Mesendoderm (in vitro differentiated cells): ENCODE measurements at regions not wholly inside any gene's neighbourhood (a gene's known extent, or its start where the extent isn't known, plus 50 kb on each side); places are given as distances from the start of the nearest gene placed in this dataset.

Source experiments
- DNase-seq: peaks from one replicate; pipeline ENCODE4 v3.0.0; 2013
- H2AK5ac ChIP-seq: 2 replicates; pipeline ENCODE4 v1.6.1; 2013; ENCODE audit warnings: low read length, inconsistent platforms
- H2BK120ac ChIP-seq: 2 replicates; pipeline ENCODE4 v1.6.1; 2013; ENCODE audit warnings: low read depth, mild to moderate bottlenecking, low read length, moderate library complexity, mixed read lengths
- H2BK15ac ChIP-seq: replicated peaks from 2 replicates; pipeline ENCODE4 v1.6.1; 2013; ENCODE audit warnings: low read depth, mild to moderate bottlenecking, moderate library complexity
- H2BK5ac ChIP-seq: 2 replicates; pipeline ENCODE4 v1.6.1; 2013; ENCODE audit warnings: low read length, inconsistent platforms
- H3K18ac ChIP-seq: 2 replicates; pipeline ENCODE4 v1.6.1; 2013; ENCODE audit warnings: mild to moderate bottlenecking, low read length, mixed read lengths
- H3K23ac ChIP-seq: one replicate; pipeline ENCODE4 v1.6.1; 2013; ENCODE audit warnings: low read length
- H3K27ac ChIP-seq: 2 replicates; pipeline ENCODE4 v1.5.1; 2013; ENCODE audit warnings: low read depth, mild to moderate bottlenecking, inconsistent platforms, low read length, moderate library complexity
- H3K27me3 ChIP-seq: 2 replicates; pipeline ENCODE4 v1.6.1; 2013; ENCODE audit warnings: low read length, control low read depth, mild to moderate bottlenecking, inconsistent platforms; ENCODE audit not compliant: insufficient read depth, poor library complexity
- H3K36me3 ChIP-seq: 2 replicates; pipeline ENCODE4 v1.6.1; 2013; ENCODE audit warnings: low read length, inconsistent platforms; ENCODE audit not compliant: control insufficient read depth, insufficient read depth
- H3K4ac ChIP-seq: one replicate; pipeline ENCODE4 v1.6.1; 2013; ENCODE audit warnings: low read depth, mild to moderate bottlenecking, low read length, moderate library complexity
- H3K4me1 ChIP-seq: 2 replicates; pipeline ENCODE4 v1.6.1; 2013; ENCODE audit warnings: low read depth, low read length, inconsistent platforms; ENCODE audit not compliant: control insufficient read depth
- H3K4me2 ChIP-seq: 2 replicates; pipeline ENCODE4 v1.6.1; 2013; ENCODE audit warnings: low read length
- H3K4me3 ChIP-seq: 2 replicates; pipeline ENCODE4 v1.5.1; 2013; ENCODE audit warnings: mild to moderate bottlenecking, low read length
- H3K56ac ChIP-seq: one replicate; pipeline ENCODE4 v1.6.1; 2013; ENCODE audit warnings: low read length
- H3K79me1 ChIP-seq: 2 replicates; pipeline ENCODE4 v1.6.1; 2013; ENCODE audit warnings: low read length, inconsistent platforms
- H3K79me2 ChIP-seq: 2 replicates; pipeline ENCODE4 v1.6.1; 2013; ENCODE audit warnings: mild to moderate bottlenecking, low read length; ENCODE audit not compliant: control insufficient read depth, insufficient read depth
- H3K9ac ChIP-seq: 2 replicates; pipeline ENCODE4 v1.6.1; 2013; ENCODE audit warnings: low read length, inconsistent platforms
- H4K5ac ChIP-seq: one replicate; pipeline ENCODE4 v1.6.1; 2013; ENCODE audit warnings: low read length
- H4K8ac ChIP-seq: one replicate; pipeline ENCODE4 v1.6.1; 2013; ENCODE audit warnings: low read depth, mild to moderate bottlenecking, control low read depth, low read length, moderate library complexity
- WGBS: extraction: QIAGEN DNeasy Blood & Tissue Kit; methylation state at CpG from one replicate; pipeline ENCODE4 v1.1.7; 2013; ENCODE audit warnings: low lambda C conversion rate, missing lambda C conversion rate; ENCODE audit not compliant: insufficient coverage; ENCODE audit errors: extremely low coverage; 5-methylcytosine and 5-hydroxymethylcytosine counted together

DNA sequence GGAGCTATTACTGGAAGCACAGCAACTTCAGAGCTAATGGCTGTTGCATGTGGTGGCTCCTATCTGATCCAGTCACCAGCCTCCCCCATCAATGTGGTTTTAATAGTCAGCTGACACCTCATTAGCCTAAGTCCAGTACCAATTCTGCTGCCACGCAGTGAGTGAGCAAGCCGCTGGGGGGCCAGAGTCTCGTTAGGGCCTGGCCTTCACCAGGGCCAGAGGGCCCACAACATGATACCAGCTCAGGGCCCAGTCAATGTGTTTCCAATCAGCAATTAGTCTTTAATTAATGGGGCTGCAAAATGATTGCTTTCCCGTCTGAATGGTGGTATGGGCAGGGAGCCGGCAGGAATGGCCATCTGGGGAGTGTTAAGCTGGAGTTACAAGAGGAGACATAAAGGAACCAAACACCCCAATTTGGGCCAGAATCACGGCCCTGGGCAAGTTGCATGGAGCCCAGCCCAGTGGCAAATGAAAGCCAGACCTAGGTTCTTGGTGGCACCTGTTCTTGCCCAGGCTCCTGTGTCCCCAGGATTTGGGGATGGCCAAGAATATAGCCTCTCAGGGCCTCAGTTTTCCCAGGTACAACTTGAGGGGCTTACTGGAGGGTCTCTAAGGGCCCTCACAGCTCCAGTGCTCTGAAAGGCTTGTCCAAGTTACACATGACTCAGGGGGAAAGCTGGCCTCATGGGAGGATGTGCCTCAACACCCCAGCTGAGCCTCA lies 119.2 kb downstream of the EFNB1 start:
- H4K5ac ChIP-seq: no peak overlapping the region
- no peak for DNase-seq
- H2AK5ac ChIP-seq: no peak overlapping the region
- H2BK120ac ChIP-seq: no peak overlapping the region
- H2BK15ac ChIP-seq: no peak overlapping the region
- H3K4me3 ChIP-seq: no peak overlapping the region
- no peaks in the 10 kb centered on the region for H3K79me2 ChIP-seq
- H3K56ac ChIP-seq: no peak overlapping the region
- H3K9ac ChIP-seq: no peak overlapping the region
- no peaks in the 10 kb centered on the region for H3K27me3 ChIP-seq
- no peak overlapping the region for H3K4me2 ChIP-seq
- H3K18ac ChIP-seq: no peak overlapping the region
- H3K36me3 ChIP-seq: no peaks in the 10 kb centered on the region
- no peak overlapping the region for H3K4ac ChIP-seq
- no peak overlapping the region for H3K27ac ChIP-seq
- no peak overlapping the region for H4K8ac ChIP-seq
- no peaks in the 10 kb centered on the region for H3K79me1 ChIP-seq
- H3K23ac ChIP-seq: no peak overlapping the region
- WGBS: no CpG with 5 or more reads among the region's 6 CpGs
- no peak overlapping the region for H2BK5ac ChIP-seq
- no peaks in the 10 kb centered on the region for H3K4me1 ChIP-seq

DNA sequence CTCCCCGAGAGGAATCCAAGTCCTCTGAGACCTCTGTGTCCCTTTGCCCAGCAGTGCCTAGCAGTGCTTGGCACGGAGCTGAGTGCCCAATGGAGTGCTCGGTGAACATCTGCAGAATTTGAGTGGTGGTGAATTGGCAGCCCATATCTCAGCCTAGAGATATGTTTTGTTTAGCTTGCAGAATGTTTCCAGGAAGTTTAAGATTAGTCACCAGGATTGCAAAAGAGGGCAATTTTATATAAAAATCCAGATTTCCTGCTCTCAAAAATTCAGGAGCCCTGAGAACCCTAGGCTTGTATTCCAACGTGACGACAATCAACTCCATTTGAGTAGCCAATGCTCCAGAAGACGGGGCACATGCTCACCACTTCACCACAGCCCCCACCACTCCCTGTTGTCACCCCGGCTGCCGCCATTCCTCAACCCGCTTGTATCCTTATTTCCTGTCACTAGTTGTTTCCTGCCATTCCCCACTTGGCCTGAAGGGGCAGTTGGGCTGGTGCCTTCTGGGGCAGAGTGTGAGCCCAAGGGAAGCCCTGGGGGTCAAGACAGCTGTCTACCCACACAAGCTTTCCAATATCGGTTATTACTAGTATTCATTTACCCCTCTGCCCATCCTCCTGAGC lies 116.9 kb downstream of the EFNB1 start:
- WGBS: no CpG with 5 or more reads among the region's 10 CpGs
- no peak overlapping the region for H4K8ac ChIP-seq
- no peak overlapping the region for H3K23ac ChIP-seq
- H2BK5ac ChIP-seq: no peak overlapping the region
- no peak overlapping the region for H3K27ac ChIP-seq
- DNase-seq: peak; percentile 57
- no peak overlapping the region for H2BK15ac ChIP-seq
- no peak overlapping the region for H3K56ac ChIP-seq
- no peaks in the 10 kb centered on the region for H3K27me3 ChIP-seq
- H3K4me2 ChIP-seq: no peak overlapping the region
- H3K79me2 ChIP-seq: no peaks in the 10 kb centered on the region
- no peak overlapping the region for H4K5ac ChIP-seq
- no peak overlapping the region for H3K9ac ChIP-seq
- no peak overlapping the region for H3K4ac ChIP-seq
- H2AK5ac ChIP-seq: no peak overlapping the region
- no peak overlapping the region for H2BK120ac ChIP-seq
- no peak overlapping the region for H3K18ac ChIP-seq
- H3K4me3 ChIP-seq: no peak overlapping the region
- no peaks in the 10 kb centered on the region for H3K36me3 ChIP-seq
- H3K4me1 ChIP-seq: no peaks in the 10 kb centered on the region
- no peaks in the 10 kb centered on the region for H3K79me1 ChIP-seq

DNA sequence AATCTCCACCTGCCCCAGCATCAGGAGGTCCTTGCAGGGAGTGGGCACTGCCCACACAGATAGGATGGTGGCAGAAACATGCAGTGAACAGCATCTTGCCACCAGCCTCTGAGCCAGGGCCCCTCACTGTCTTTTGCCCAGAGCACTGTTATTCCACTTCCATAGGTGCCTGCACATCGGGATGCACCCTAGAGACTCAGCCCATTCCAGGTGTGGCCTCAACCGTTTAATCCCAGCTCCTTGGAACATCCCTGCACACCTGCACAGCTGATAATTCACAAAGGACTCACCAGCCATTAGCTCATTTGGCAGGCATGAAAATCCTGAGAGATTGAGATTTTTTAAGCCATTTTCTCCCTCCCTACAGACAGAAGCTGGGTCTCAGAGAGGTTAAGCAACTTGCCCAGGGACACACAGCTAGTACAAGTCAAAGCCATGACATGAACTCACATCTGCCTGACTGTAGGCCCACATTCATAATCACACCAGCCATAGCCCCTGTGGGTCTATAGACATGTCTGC lies 116.3 kb downstream of the EFNB1 start:
- no CpG with 5 or more reads among the region's 2 CpGs for WGBS
- no peaks in the 10 kb centered on the region for H3K4me1 ChIP-seq
- DNase-seq: no peak

GRCh38 chrX:68944211-68944610 lies 115.4 kb downstream of the EFNB1 start:
- Histone ChIP-seq H3K79me2 (no peaks in the 10 kb centered on the region), H3K36me3 (no peaks in the 10 kb centered on the region), H4K5ac (no peak overlapping the region), H3K4me2 (no peak overlapping the region), H3K27me3 (no peaks in the 10 kb centered on the region), H2BK5ac (no peak overlapping the region), H2BK120ac (no peak overlapping the region), H2BK15ac (no peak overlapping the region), H2AK5ac (no peak overlapping the region), H3K79me1 (no peaks in the 10 kb centered on the region), H3K18ac (no peak overlapping the region), H4K8ac (no peak overlapping the region), H3K9ac (no peak overlapping the region), H3K27ac (no peak overlapping the region), H3K4me3 (no peak overlapping the region), H3K4me1 (no peaks in the 10 kb centered on the region), H3K23ac (no peak overlapping the region), H3K4ac (no peak overlapping the region), H3K56ac (no peak overlapping the region)
- no CpG with 5 or more reads among the region's 2 CpGs for WGBS
- DNase-seq: no peak

More for the DNA sequence above, 116.3 kb downstream of the EFNB1 start:
- H3K4ac ChIP-seq: no peak overlapping the region
- H3K4me3 ChIP-seq: no peak overlapping the region
- no peak overlapping the region for H2BK15ac ChIP-seq
- H2BK5ac ChIP-seq: no peak overlapping the region
- no peaks in the 10 kb centered on the region for H3K27me3 ChIP-seq
- no peak overlapping the region for H3K9ac ChIP-seq
- H2AK5ac ChIP-seq: no peak overlapping the region
- no peak overlapping the region for H3K23ac ChIP-seq
- no peak overlapping the region for H3K56ac ChIP-seq
- H4K5ac ChIP-seq: no peak overlapping the region
- no peaks in the 10 kb centered on the region for H3K36me3 ChIP-seq
- H3K4me2 ChIP-seq: no peak overlapping the region
- H3K79me2 ChIP-seq: no peaks in the 10 kb centered on the region
- H3K79me1 ChIP-seq: no peaks in the 10 kb centered on the region
- no peak overlapping the region for H3K18ac ChIP-seq
- H2BK120ac ChIP-seq: no peak overlapping the region
- H4K8ac ChIP-seq: no peak overlapping the region
- H3K27ac ChIP-seq: no peak overlapping the region

- H3K27ac ChIP-seq: no peak overlapping the region
- no peak overlapping the region for H2AK5ac ChIP-seq
- no peak overlapping the region for H3K18ac ChIP-seq
- no peak overlapping the region for H3K4ac ChIP-seq
- no peaks in the 10 kb centered on the region for H3K36me3 ChIP-seq
- no peak overlapping the region for H3K23ac ChIP-seq
- H4K5ac ChIP-seq: no peak overlapping the region
- H3K27me3 ChIP-seq: no peaks in the 10 kb centered on the region
- no peak overlapping the region for H3K4me2 ChIP-seq
- no peaks in the 10 kb centered on the region for H3K4me1 ChIP-seq
- no peak overlapping the region for H3K4me3 ChIP-seq
- no peak overlapping the region for H2BK15ac ChIP-seq
- DNase-seq: no peak
- no peak overlapping the region for H3K9ac ChIP-seq
- no peaks in the 10 kb centered on the region for H3K79me1 ChIP-seq
- no peak overlapping the region for H4K8ac ChIP-seq
- no CpG with 5 or more reads among the region's 2 CpGs for WGBS
- H2BK120ac ChIP-seq: no peak overlapping the region
- no peaks in the 10 kb centered on the region for H3K79me2 ChIP-seq
- H3K56ac ChIP-seq: no peak overlapping the region
- no peak overlapping the region for H2BK5ac ChIP-seq
These were observed 114.0 kb downstream of the EFNB1 start for GRCh38 chrX:68942840-68943239.
